SK-N-SH (cell line): ENCODE measurements at regions not wholly inside any gene's neighbourhood (a gene's known extent, or its start where the extent isn't known, plus 50 kb on each side); places are given as distances from the start of the nearest gene placed in this dataset.

ENCODE experiments used
- CTCF ChIA-PET: fragments of 300-600, 350-600 bp; formaldehyde crosslinking; extraction: SDS; loops from one replicate; lab custom pipeline; 2021; lab: Yijun Ruan, JAX
- POLR2A ChIA-PET: fragments of 350-600 bp; sonication (Branson Sonifier 250); formaldehyde crosslinking; extraction: SDS; loops from one replicate; lab custom pipeline; 2020; ENCODE audit warnings: antibody characterized with exemption, inconsistent platforms; lab: Yijun Ruan, JAX
- DNase-seq: peaks from one replicate; pipeline ENCODE4 v3.0.0; 2012
- H2AFZ ChIP-seq: fragments of 200-600 bp; sonication (generic); 2 replicates; pipeline ENCODE4 v1.8.1; 2016; ENCODE audit warnings: antibody characterized with exemption, mild to moderate bottlenecking, low read depth
- H3F3A ChIP-seq: fragments of 200-600 bp; sonication (generic); replicated peaks from 2 replicates; pipeline ENCODE3; 2016; ENCODE audit warnings: antibody characterized with exemption, mild to moderate bottlenecking; ENCODE audit not compliant: insufficient read depth
- H3K27ac ChIP-seq, 2 experiments: fragments of 200-500 bp in 1 of 2; fragments of 200-600 bp in 1 of 2; sonication (Bioruptor generic) in 1 of 2; sonication (generic), shearing (Covaris generic) in 1 of 2; 2 replicates each; pipeline versions ENCODE4 v1.5.1 to v1.6.1; 2014 to 2016; ENCODE audit warnings: low read depth in 2 of 2, inconsistent platforms in 1 of 2, low read length in 1 of 2, mild to moderate bottlenecking in 1 of 2, mixed read lengths in 1 of 2
- H3K27me3 ChIP-seq: fragments of 200-600 bp; sonication (generic), shearing (Covaris generic); 2 replicates; pipeline ENCODE4 v1.6.1; 2016; ENCODE audit warnings: mixed run types; ENCODE audit not compliant: insufficient read depth
- H3K36me3 ChIP-seq, 2 experiments: fragments of 200-500 bp in 1 of 2; fragments of 200-600 bp in 1 of 2; sonication (Bioruptor generic) in 1 of 2; sonication (generic) in 1 of 2; replicated peaks in 1 of 2; 2 replicates each; pipeline versions ENCODE3 to v1.5.1; 2014 to 2016; ENCODE audit warnings: low read length in 1 of 2, mild to moderate bottlenecking in 1 of 2; ENCODE audit not compliant: insufficient read depth in 2 of 2, control insufficient read depth in 1 of 2
- H3K4me1 ChIP-seq, 2 experiments: fragments of 200-500 bp in 1 of 2; fragments of 200-600 bp in 1 of 2; sonication (Bioruptor generic) in 1 of 2; sonication (generic), shearing (Covaris generic) in 1 of 2; 2 replicates each; pipeline versions ENCODE4 v1.5.1 to v1.6.1; 2014 to 2016; ENCODE audit warnings: low read depth in 1 of 2, low read length in 1 of 2, mixed run types in 1 of 2; ENCODE audit not compliant: insufficient read depth in 2 of 2, control insufficient read depth in 1 of 2
- H3K4me2 ChIP-seq: fragments of 200-600 bp; sonication (generic), shearing (Covaris generic); 2 replicates; pipeline ENCODE4 v1.6.1; 2017; ENCODE audit warnings: mixed run types
- H3K4me3 ChIP-seq, 2 experiments: fragments of 200-500 bp in 1 of 2; fragments of 200-600 bp in 1 of 2; sonication (Bioruptor generic) in 1 of 2; sonication (generic), shearing (Covaris generic) in 1 of 2; 2 replicates each; pipeline versions ENCODE4 v1.5.1 to v1.8.1; 2014 to 2016; ENCODE audit warnings: low read depth in 2 of 2, inconsistent platforms in 1 of 2, low read length in 1 of 2, mild to moderate bottlenecking in 1 of 2, mixed read lengths in 1 of 2, moderate library complexity in 1 of 2
- H3K79me2 ChIP-seq: fragments of 200-600 bp; sonication (generic); 2 replicates; pipeline ENCODE4 v1.8.1; 2017; ENCODE audit warnings: mild to moderate bottlenecking; ENCODE audit not compliant: insufficient read depth
- H3K9ac ChIP-seq: fragments of 200-600 bp; sonication (generic); 2 replicates; pipeline ENCODE4 v1.6.1; 2017; ENCODE audit warnings: mixed run types
- H3K9me2 ChIP-seq: fragments of 200-600 bp; sonication (generic); 2 replicates; pipeline ENCODE4 v1.6.1; 2017; ENCODE audit warnings: mixed run types
- H3K9me3 ChIP-seq: fragments of 200-600 bp; sonication (generic); 2 replicates; pipeline ENCODE4 v1.6.1; 2017; ENCODE audit warnings: mixed run types, mild to moderate bottlenecking, moderate library complexity
- H4K20me1 ChIP-seq: fragments of 200-600 bp; sonication (generic); 2 replicates; pipeline ENCODE4 v1.6.1; 2017; ENCODE audit warnings: mild to moderate bottlenecking, mixed run types; ENCODE audit not compliant: insufficient read depth
- ELF1 ChIP-seq: IDR thresholded peaks from 2 replicates; pipeline ENCODE4 v1.4.0; 2012
- EP300 ChIP-seq, 2 experiments: IDR thresholded peaks; 2 replicates each; pipeline versions ENCODE4 v1.4.0 to v1.6.1; 2012; ENCODE audit warnings: borderline replicate concordance in 1 of 2, low read depth in 1 of 2, low read length in 1 of 2
- JUND ChIP-seq: IDR thresholded peaks from 2 replicates; pipeline ENCODE4 v1.4.0; 2012
- NFIC ChIP-seq: IDR thresholded peaks from 2 replicates; pipeline ENCODE4 v1.4.0; 2012; ENCODE audit warnings: borderline replicate concordance
- NRF1 ChIP-seq: IDR thresholded peaks from 2 replicates; pipeline ENCODE4 v1.6.1; 2012; ENCODE audit warnings: low read depth, mild to moderate bottlenecking, low read length
- PBX3 ChIP-seq: IDR thresholded peaks from 2 replicates; pipeline ENCODE4; 2012
- POLR2AphosphoS5 ChIP-seq: IDR thresholded peaks from 2 replicates; pipeline ENCODE4 v1.6.1; 2012; ENCODE audit warnings: low read depth, low read length
- RAD21 ChIP-seq: IDR thresholded peaks from 2 replicates; pipeline ENCODE4 v1.6.1; 2012; ENCODE audit warnings: mild to moderate bottlenecking, low read length
- RCOR1 ChIP-seq: fragments of 150-350 bp; IDR thresholded peaks from 2 replicates; pipeline ENCODE4 v1.6.1; 2017; ENCODE audit warnings: antibody characterized with exemption, low read length
- SIN3A ChIP-seq: IDR thresholded peaks from 2 replicates; pipeline ENCODE4 v1.6.1; 2012; ENCODE audit warnings: low read depth, mild to moderate bottlenecking, low read length, moderate library complexity, borderline replicate concordance
- SMC3 ChIP-seq: IDR thresholded peaks from 2 replicates; pipeline ENCODE4 v1.6.1; 2012; ENCODE audit warnings: low read depth, low read length, improper control_type of control experiment
- TCF12 ChIP-seq: IDR thresholded peaks from 2 replicates; pipeline ENCODE4 v1.4.0; 2012
- YY1 ChIP-seq: IDR thresholded peaks from 2 replicates; pipeline ENCODE4 v1.4.0; 2012; ENCODE audit warnings: low read depth, mild to moderate bottlenecking
- WGBS: methylation state at CpG from one replicate; pipeline ENCODE4 v1.1.6; 2017; ENCODE audit warnings: low lambda C conversion rate; 5-methylcytosine and 5-hydroxymethylcytosine counted together

- Histone ChIP-seq H3K9ac (no peak overlapping the region), H3K4me2 (no peak overlapping the region), H4K20me1 (no peaks in the 10 kb centered on the region), H2AFZ (no peak overlapping the region), H3K27me3 (no peaks in the 10 kb centered on the region), H3K9me3 (no peaks in the 10 kb centered on the region), H3K79me2 (no peaks in the 10 kb centered on the region)
- CTCF ChIA-PET, result interaction anchor here (1.1 kb wide), 1 partner anchor 13 kb away, joined by 3 read pairs; no protein-coding TSS in a partner anchor
- TF ChIP-seq TCF12 (peak; percentile 57), NFIC (peak; percentile 63), NRF1 (no peak), EP300 (IDR thresholded peaks at IDR 0.05; ENCODE audit: borderline replicate concordance in 1 of 2, low read depth in 1 of 2, low read length in 1 of 2) (peak in 1 of 2 experiments; percentile 60; a peak in 3 of 4 replicates), RCOR1 (no peak), PBX3 (peak; percentile 85), RAD21 (0 out of 2 replicates have a peak, but pooled peaks have one; percentile 5), JUND (peak; percentile 30; the same call in 1 of the 2 replicates)
- TF ChIP-seq, all 33 proteins: peak for 6
- H3K27ac ChIP-seq, result peak overlapping the region in 1 of 2 experiments; percentile 19; a peak in 1 of 4 replicates
- WGBS, result 68% methylated on average over 6 of the region's 6 CpGs
- H3F3A ChIP-seq, result no peaks in the 10 kb centered on the region
- peak; percentile 32 for DNase-seq
- no peak overlapping the region for H3K4me3 ChIP-seq
- POLR2A ChIA-PET, result no interaction called here
- H3K4me1 ChIP-seq, result peaks cover 4 to 15% of the 10 kb centered on the region in 2 experiments; a peak in 1 of 4 replicates
- H3K9me2 ChIP-seq, result no peaks in the 10 kb centered on the region
- H3K36me3 ChIP-seq, result no peaks in the 10 kb centered on the region
Measured at GRCh38 chr10:33657154-33657908, 322.9 kb upstream of the NRP1 start.

GRCh38 chr10:33655921-33656320 lies 321.5 kb upstream of the NRP1 start:
- Histone ChIP-seq H3K9me3 (no peaks in the 10 kb centered on the region), H3K9ac (no peak overlapping the region), H3K36me3 (no peaks in the 10 kb centered on the region), H3K4me2 (no peak overlapping the region), H4K20me1 (no peaks in the 10 kb centered on the region), H3K27ac (no peak overlapping the region), H3K4me3 (no peak overlapping the region), H2AFZ (no peak overlapping the region), H3K4me1 (peaks cover 0 to 12% of the 10 kb centered on the region in 2 experiments; a peak in 1 of 4 replicates), H3K27me3 (no peaks in the 10 kb centered on the region), H3K9me2 (no peaks in the 10 kb centered on the region), H3K79me2 (no peaks in the 10 kb centered on the region), H3F3A (no peaks in the 10 kb centered on the region)
- DNase-seq, result no peak
- ChIA-PET CTCF (no interaction called here), POLR2A (interaction anchor here (0.6 kb wide), 1 partner anchor 90 kb away, joined by 3 read pairs; no protein-coding TSS in a partner anchor)
- TF ChIP-seq SMC3 (no peak), PBX3 (no peak), YY1 (no peak), ELF1 (no peak), SIN3A (no peak), POLR2AphosphoS5 (no peak), NRF1 (no peak), RAD21 (no peak)
- 97% methylated on average over 3 of the region's 3 CpGs for WGBS
